IPS-NIHi11 (cell line): ENCODE measurements at regions not wholly inside any gene's neighbourhood (a gene's known extent, or its start where the extent isn't known, plus 50 kb on each side); places are given as distances from the start of the nearest gene placed in this dataset.
"Not testable (repeated sequence)": the region's sequence is repeated elsewhere in the genome, so short reads cannot be mapped to it uniquely, and the experiment has no call there.

Experiments used
- DNase-seq: peaks from one replicate; pipeline ENCODE4 v3.0.0; 2012; ENCODE audit warnings: mixed read lengths, low spot score

DNA sequence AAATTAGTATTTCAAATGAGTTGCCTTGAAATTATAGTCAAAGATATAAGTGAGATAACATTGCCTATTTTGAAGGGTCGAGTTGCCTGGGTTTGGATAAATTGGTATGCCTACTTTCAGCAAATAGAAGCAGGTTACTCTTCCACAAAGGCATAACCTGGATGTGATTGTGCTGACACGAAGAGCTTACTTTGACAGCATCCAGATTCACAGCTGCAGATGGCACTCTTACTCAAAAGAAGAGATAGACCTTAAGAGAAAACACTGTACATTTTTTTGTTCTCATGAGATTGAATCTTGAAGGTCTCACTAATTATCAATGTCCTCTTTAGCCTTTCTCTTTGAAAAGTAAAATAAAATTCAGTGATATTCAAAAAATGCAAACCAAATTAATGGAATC lies 1338.7 kb downstream of the REEP3 start:
- DNase-seq = no peak

DNA sequence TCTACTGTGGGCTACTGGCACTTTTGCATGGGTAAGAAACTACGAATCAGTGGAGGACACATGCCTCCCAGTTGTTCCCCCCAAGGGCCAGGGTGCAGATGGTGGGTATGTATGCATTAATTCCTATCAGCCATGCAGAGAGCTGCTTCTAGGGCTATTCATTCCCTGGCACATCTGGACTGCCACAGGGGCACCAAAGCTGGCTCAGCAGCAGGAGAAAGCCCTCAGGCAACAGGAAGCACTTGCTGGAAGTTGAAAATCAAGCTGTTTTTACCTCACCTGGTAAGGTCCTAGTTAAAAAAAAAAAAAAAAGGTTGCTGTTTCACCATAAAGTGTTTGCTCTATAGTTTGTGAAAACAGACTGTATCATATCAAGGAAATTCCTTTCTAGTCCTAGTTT lies 1342.6 kb downstream of the REEP3 start:
- DNase-seq = no peak

DNA sequence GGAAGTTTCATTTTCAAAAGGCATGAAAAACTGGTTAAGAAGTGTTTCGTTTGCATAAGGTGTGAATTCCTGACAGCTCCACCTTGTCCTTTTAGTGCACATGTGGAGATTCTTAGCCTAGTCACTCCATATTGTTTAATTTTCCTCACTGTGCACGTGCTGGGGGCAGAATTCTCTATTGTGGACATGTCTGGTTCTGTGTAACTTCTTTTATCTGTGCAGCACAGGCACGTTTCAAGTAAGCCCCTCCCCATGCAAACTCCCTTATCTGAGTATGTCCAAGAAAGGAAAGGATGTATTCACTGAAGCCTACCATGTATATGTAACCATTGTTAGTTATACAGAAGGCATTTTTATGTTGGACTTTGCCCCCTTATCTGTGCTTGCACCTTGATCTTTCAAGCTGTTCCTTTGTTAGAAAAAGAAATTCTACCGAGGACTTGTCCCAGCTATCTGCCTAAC lies 1346.3 kb downstream of the REEP3 start:
- no peak for DNase-seq

DNA sequence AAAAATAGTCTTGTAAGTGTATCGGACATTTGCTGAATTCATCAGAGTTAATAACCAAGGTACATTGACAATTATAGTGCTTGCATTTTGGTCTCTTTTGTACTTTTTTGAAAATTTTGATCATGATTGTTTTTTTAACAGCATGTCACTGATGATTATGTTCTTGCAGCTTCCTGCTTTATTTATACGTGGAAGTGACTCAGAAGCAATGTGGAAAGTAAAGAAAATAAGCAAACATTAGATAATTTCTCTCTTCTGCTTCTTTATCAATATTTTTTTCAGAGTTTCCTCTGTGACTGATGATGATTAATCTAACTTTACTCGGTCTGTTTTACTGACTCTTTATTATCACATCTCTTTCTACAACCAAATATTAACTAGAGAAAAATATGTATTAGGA lies 1351.9 kb downstream of the REEP3 start:
- DNase-seq = no peak

DNA sequence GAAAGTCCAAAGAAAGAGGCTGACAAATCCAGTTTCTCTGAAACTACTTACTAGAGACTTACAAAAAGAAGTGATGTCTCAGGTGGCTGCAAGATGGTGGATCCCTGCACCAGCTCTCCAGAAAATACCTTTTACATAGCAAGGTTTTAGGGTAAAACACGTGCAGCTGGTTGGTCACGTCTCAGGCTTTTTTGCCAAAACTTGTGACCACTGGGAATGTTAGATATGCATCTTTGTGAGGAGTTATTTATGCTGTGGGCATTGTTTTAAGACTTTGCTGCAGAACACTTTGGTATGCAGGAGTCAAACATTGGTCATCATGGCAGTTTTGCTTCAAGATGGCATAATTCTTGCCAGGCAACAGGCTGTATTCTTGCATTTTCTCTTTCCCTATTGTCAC lies 1352.8 kb downstream of the REEP3 start:
- DNase-seq = no peak

DNA sequence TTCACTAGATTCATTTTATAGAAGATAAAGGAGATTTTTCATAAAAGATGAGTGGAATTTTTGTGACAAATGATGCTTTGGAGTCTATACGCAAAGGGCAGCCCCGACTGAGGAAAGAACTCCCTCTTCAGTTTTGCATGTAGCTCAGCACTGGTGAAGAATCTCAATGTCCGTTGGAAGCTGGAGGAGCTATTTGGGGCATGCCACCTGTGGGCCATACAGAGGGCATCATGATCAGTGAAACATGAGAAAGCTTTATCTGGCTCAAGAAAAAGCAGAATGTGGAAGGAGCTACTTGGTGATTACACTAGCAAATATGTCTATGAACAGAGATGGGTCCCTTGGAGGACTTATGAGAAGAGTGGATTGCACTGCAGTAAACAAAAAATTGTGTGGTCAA lies 1359.3 kb downstream of the REEP3 start:
- DNase-seq = no peak

DNA sequence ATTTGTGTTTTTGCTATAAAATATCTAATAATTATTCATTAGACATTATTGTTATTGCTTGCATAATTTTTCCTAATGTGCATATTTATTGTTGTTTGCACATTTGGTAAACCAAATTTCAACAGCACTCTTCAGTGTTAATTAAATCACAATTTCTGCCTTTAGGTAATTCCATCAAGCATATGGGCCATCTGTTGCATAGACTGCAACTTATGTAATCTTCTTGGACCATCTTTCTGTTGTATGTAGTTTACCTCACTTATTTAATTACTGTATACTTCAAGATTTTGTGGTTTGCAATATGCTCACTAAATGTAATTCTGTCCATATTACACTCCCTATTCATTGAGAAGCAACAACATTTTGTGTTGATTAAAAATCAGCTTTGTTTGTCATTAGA lies 1360.1 kb downstream of the REEP3 start:
- DNase-seq = no peak

DNA sequence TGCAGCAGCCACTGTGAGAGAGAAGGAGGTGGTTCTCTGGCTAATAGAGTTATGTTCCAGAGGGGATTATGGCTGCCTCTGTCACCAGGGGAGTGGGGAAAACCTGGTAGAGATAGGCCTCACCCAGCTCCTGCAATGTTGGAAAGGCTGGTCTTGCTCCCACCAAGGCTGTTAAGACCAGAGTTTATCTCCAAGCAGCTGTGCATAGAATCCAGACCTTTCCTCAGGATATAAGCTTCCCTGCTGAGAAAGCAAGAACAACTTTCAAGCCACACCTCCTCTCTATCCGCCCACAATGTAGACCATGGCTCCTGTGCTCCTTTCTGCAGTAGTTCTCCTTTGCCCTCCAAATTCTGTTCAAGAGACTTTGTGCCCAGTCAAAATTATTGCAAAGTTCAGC lies 1375.4 kb downstream of the REEP3 start:
- DNase-seq = no peak

DNA sequence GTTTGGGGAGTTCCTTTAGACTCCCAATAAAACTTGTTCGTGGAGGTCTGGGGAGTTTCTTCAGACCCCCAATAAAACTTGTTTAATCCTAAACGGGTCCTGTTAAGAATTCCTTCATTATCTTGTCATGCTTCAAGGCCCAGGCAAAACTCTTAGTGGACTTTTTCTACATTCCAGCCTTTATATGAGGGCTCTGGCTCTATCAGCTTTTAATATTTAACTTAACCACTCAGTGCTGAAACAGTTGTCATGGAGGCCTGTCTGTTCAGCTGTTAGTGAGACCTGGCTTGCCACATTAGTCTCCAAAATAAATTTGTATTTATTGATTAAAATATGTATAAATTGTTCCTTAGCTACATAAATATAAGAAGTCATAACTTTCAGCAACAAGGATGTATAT lies 1385.1 kb downstream of the REEP3 start:
- not testable (repeated sequence) for DNase-seq

DNA sequence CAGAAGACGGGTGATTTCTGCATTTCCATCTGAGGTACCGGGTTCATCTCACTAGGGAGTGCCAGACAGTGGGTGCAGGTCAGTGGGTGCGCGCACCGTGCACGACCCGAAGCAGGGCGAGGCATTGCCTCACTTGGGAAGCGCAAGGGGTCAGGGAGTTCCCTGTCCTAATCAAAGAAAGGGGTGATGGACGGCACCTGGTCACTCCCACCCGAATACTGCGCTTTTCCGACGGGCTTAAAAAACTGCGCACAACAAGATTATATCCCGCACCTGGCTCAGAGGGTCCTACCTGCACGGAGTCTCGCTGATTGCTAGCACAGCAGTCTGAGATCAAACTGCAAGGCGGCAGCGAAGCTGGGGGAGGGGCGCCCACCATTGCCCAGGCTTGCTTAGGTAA lies 1403.1 kb downstream of the REEP3 start:
- DNase-seq = not testable (repeated sequence)

DNA sequence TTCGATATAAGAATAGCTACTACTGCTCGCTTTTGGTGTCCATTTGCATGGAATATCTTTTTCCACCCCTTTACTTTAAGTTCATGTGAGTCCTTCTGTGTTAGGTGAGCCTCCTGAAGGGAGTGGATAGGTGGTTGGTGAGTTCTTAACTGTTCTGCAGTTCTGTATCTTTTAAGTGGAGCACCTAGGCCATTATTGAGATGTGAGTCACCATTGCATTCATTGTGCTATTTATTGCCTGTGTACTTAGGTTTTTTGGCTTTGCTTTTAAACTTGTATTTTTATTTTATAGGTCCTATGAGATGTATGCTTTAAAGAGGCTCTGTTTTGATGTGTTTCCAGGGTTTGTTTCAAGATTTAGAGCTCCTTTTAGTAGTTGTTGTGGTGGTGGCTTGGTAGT lies 1430.8 kb downstream of the REEP3 start:
- DNase-seq = no peak

DNA sequence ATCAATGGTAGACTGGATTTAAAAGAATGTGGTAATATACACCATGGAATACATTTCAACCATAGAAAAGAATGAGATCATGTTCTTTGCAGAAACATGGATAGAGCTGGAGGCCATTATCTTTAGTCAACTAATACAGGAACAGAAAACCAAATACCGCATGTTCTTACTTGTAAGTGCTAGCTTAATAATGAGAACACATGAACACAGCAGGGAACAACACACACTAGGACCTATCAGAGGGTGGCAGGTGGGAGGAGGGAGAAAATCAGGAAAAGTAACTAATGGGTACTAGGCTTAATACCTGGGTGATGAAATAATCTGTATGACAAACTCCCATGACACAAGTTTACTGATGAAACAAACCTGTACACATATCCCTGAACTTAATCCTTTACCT lies 1435.2 kb downstream of the REEP3 start:
- no peak for DNase-seq

DNA sequence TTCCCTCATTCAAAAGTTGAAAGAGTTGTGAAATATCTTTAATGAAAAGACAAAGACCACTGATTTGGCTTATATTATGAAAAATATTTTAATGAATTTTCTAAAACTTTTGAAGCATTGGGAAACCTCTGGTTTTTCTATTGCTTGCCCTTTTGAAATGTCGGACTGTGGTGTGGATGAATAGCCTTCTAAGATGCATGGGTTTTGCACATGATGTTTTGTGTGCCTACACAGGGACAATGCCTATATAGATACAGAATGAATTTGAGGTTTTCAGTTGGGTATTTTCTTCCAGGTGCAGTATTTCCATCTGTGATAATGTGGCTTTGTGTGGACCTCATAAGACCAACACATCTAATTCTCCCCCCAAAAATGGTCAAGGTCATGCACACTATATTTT lies 1437.9 kb downstream of the REEP3 start:
- DNase-seq = no peak

DNA sequence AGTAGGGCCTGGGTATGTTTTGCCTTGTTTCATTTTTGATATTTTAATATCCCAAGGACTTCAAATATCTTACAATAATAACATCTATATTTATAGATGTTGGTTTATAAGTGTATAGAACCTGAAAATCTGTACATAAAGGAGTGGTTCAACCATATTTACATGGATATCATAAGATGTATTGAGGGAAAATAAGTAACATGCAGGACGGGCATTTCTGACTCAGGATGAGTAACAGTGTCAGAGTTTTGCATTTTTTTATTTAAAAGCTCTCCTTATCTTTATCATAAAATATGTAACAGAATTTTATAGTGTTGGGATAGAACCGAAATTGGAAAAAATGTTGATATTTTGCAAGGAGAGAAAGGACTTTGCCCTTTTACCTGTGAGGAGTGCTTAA lies 1438.7 kb downstream of the REEP3 start:
- DNase-seq = no peak

DNA sequence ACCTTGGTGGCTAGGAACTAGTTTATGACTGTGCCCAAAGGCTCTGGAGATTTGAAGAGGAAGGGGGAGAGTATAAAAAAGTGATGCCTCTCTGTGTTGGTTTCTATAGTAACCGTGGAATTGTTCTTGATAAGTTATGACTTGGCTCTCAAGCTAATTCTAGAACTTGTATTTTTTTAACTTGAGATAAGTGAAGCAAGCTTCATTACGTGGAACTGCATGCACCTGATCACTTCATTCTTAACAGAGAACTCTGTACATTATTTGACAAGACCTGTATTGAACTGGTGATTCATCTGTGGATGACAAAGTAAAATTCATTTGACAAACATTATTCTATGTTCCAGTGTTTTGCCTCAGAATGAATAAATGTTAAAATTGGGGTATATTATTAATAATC lies 1452.2 kb downstream of the REEP3 start:
- DNase-seq = no peak

DNA sequence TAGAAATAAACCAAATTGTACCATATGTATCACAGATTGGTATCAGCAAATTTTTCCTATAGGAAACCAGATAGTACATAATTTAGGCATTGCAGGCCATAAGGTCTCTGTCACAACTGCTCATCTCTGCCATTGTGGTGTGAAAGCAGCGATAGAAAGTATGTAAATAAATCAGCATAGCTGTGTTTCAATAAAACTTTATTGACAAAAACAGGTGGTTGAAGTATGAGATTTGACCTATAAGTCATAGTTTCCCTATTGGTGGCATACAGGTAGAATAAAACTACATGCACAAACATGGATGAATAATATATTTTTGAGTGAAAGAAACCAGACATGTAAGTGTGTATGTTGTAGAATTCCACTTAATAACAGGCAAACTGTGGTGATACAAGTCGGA lies 1454.9 kb downstream of the REEP3 start:
- no peak for DNase-seq

DNA sequence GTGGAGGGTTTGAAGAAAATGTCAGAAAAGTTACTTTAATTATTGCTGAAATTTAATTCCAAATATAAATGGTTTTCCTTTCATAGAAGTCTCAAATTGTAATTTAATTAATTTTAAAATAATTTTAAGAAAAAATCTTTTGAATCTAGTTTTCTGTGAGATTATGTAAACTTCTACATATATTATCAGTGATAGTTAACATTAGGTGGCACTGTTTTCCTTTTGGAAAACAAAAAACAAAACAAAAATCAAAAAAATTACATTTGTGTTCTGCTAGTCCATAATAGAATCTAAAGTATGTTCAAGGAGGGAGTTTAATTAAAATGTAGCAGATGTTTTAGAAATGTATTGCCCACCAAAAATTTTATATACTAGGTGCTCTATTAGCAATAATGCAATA lies 1456.7 kb downstream of the REEP3 start:
- no peak for DNase-seq

DNA sequence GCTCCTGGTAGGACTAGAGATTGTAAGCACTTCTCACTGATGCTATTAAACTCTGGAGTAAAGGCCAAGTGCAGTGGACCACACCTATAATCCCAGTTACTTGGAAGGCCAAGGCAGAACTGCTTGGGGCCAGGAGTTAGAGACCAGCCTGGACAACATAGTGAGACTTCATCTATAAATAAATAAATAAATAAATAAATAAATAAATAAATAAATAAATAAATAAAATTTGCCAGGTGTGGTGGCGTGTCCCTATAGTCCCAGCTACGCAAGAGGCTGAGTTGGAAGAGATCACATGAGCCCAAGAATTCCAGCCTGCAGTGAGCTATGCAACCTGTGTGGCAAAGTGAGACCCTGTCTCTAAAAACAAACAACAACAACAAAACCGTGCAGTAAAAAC lies 1475.7 kb downstream of the REEP3 start:
- DNase-seq = no peak

DNA sequence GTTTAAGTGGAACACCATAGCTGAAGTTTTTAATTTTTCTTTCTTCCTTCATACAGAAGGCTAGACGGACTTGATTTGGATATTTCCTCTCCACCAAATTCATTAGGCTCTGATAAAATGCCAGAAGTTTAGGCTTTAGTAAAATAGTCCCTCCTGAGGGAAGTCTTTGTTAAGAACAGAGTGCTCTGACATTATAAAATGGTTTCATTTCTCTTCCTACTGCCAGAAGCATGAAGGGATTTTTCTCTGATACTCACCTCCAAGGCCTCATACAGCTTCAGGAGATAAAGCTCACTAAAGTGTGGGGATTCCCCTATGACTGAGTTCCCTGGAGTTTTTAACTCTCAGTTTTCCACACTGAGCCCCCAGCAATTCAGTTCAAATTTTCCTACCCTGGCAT lies 1489.6 kb downstream of the REEP3 start:
- DNase-seq = no peak

DNA sequence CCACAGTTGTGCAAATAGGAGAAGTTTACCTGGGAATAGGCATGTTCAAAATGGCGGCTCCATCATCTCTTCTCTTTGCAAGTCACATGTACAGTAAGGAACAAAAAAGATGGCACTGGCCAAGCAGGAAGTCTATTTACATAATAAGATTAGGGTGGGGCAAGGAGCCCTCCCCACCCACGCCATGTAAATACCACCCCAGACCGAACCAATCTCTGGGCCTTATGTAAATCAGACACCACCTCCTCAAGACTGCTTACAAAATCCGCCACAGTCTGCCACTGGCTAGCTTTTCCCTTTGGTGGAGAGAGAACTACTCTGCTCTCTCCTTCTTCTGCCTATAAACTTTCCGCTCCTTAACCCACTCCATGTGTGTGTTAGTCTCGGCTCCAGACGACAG lies 1496.3 kb downstream of the REEP3 start:
- DNase-seq = no peak

DNA sequence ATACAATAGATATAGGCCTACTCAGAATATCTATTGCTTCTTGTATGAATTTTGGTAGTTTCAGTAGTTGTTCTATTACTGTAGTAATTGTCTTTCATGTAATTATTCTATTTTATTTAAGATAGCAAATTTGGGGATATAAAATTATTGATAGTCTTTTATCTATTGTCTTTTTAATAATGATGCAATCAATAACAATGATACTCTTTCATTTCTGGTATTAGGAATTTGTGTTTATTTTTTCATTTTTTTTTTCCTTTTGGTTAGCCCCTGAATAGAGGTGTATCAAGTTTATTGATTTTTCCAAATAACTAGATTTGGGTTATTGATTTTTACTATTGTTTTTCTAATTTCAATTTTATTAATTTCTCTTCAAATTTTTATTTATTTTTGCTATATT lies 1503.7 kb downstream of the REEP3 start:
- DNase-seq = no peak

DNA sequence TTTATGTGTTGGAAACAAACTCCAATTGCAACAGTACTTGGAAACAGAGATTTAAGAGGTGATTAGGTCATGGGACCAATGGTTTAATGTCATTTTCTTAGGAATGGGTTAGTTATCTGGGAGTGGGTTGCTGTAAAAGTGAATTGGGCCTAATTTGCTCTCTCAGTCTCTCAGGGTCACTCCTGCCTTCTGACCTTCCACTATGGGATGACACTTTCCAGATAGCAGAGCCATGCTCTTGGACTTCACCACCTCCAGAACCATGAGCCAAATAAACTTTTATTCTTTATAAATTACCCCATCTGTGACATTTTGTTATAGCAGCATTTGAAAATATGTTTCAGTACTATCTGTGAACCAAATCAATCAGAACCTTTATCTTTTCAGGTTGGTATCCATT lies 1509.1 kb downstream of the REEP3 start:
- no peak for DNase-seq

DNA sequence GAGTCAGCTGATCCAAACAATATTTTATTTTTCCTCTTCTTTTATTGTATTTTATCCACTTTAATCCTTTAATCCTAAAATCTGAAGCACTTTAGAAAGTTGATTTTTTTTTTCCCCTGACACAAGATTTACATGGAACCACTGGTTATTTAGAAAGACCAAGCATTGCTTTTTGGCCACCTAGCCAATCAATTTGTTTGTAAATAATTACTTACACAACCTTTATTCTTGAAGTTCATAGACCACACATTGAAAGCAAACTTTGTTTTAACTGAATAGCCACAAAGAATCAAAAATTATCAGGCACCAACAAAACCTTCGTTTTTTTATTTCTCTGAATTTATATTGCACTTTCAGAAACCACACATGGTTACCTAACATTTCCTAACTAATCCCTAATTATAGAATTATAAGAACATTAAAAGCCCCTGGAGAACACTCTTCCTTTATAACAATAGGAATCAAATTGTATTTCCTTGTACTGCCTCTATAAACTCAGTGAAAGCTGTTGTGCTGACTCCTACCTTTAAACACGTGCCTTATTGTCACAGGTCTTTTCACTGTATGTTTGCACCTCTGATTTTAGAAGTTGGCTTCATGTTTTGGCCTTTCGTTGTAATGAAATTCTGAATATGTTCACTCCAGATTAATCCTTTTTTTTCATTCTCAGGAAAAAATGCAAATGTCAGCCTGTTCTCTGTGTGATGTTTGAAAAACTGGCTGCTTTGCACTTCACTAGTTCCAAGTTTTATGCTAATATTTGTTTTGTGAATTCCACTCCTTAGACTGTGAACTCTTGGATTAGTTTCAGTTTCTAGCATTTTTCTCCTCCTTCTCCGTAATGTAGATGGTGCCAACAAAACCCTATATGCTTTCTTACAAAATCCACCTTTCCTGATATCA lies 1511.9 kb downstream of the REEP3 start:
- no peak for DNase-seq

DNA sequence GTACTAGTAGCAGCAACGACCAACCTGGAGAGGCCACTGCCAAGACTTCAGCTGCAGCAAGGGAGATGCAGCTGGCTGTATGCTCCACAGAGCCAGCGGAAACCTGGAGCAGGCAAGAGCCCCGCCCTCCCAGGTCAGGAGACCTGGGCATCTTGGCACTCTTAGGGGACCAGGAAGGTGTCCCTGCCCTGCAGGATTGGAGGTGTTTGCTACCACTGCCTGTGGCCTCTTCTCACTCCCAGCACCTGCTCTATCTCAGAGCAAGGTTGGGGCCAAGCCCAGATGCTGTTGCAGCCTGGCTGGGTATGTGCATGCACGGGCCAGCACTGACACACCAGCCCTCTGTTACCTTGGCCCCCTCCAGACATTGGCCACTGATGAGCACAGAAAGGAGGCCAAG lies 1512.8 kb downstream of the REEP3 start:
- DNase-seq = no peak
